ENCODE measurements at regions not wholly inside any gene's neighbourhood (a gene's known extent, or its start where the extent isn't known, plus 50 kb on each side); places are given as distances from the start of the nearest gene placed in this dataset.
"Not testable (repeated sequence)": the region's sequence is repeated elsewhere in the genome, so short reads cannot be mapped to it uniquely, and the experiment has no call there.

DNA sequence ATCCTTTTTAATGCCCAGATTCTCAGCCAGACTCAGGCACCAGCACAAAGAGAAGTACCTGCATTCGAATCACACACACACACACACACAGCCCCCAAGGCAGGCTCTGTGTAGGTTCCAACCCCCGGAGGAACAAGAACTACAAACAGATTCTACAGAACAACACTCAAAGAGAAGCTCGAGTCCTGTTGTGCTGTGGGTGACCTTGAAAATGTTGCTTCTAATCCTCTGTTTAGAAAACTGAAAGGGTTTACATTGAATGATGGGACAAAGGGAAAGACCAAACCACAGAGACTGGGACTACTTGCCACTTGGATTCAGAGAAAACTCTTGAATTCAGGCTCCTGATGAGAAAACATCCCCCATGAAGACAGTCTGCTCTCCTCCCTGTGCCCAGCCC lies 568.8 kb upstream of the C16orf82 start:
- DNase-seq (ENCODE audit: low read depth): no peak

DNA sequence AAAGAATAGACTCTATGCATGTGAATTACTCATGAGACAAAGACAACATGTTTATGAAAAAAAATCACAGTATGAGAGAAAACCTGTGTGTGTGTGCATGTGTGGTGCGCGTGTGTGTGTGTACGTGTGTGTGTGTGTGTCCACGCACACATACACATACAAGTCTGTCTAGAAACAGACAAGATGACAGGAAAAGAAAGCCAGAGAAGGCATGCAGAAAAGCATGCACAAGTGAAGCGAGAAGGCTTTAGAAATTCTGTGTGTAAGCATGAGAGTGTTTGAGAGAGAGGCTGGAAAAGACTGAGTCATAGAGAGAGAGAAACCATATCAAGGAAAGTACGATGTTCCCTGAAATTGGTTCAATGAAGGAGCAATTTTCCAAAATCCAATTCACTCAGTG lies 566.4 kb upstream of the C16orf82 start:
- no peak for DNase-seq (ENCODE audit: low read depth)

DNA sequence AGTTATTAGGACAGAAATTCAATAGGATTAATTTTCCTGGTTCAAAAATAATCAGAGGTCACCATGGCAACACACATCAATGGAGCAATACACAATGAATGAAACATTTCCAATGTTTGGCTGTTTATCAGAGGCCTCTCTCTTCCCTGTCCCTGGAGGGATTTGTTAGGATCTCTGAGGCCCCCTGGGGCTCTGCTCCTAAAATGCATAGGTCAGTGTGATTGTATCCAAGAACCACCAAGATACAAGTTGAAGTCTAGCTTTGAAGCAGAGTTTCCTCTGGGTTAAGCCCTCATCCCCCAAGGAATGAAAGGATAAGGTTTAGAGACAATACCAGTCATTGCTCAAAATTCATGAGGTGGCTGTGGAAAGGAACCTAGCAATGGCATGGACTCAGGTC lies 561.2 kb upstream of the C16orf82 start:
- DNase-seq (ENCODE audit: low read depth): no peak

DNA sequence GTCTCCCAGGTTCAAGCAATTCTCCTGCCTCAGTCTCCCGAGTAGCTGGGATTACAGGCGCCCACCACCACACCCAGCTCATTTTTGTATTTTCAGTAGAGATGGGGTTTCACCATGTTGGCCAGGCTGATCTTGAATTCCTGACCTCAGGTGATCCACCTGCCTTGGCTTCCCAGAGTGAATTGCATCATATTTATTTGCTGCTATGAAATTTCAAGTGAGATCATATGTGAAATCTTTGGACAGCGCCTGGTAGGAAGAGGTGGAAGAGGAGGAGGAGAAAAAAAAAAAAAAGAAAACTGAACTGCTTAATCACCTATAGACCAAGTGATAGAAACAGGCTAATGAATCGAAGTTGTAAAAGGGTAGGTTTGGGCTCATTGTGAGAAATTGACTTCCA lies 557.8 kb upstream of the C16orf82 start:
- not testable (repeated sequence) for DNase-seq (ENCODE audit: low read depth)

DNA sequence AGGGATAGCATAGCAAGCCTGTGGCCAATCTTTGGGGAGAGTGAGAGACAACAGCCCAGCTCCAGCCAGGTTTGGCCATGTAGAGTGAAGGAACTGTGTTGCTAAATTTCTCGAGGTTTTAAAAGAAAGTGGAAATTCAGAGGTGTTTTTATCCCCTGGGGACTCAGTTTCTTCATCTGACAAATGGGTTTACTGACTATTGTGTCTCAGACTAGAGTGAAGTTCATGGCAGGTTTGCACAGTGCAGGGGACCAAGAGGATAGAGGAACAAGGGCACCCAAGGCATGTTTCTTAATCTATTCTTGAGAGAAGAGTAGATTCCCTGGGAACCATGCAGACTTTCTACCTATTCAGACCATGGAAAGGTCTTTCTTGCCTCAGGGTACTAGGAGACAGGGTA lies 555.8 kb upstream of the C16orf82 start:
- DNase-seq (ENCODE audit: low read depth): no peak

DNA sequence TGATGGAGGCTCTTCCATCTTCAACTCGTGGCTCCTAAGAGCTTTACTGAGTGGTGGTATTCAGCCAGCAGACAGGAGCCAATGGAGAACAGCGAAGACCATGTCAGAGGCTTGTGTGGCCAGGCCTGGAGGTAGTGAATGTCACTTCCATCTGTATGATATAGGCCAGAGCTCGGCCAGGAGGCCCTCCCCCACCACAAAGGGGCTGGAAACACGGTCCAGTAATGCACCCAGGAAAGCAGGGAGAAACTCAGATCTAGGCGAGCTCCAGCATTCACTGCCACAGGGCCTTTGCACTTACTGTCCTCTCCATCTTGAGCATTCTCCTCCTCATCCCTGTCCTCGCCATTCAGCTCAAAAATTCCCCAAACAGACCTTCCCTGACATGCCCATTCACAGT lies 555.3 kb upstream of the C16orf82 start:
- no peak for DNase-seq (ENCODE audit: low read depth)

DNA sequence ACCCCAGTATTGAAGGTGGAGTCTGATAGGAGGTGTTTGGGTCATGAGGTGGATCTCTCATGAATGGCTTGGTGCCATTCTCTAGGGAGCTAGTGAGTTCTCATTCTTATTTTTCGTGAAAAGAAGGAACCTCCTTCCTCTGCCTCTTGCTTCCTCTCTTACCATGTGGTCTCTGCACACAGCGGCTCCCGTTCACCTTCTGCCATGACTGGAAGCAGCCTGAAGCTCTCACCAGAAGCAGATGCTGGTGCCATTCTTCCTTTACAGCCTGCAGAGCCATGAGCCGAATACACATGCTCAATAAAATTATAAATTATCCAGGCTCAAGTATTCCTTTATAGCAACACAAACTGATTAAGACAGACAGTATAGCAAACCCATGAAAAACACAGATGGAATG lies 545.1 kb upstream of the C16orf82 start:
- DNase-seq (ENCODE audit: low read depth): no peak

DNA sequence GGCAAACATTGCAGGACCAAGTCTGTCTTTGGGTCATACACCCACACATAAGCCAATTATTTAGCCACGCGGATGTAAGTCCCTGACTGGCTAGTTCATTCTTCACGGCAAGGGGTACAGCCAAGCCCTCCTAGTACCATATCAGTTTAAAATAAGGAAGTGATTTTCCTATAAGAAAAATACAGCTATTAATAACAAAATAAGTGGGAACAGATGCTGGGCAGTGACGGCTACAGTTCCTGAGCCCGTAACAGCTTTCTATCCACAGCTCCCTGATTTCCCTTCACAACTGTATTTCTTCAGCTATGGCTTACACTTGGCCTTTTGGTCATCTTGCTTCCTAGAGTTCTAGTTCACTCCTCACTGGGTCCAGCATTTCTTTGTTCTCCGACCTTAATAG lies 542.4 kb upstream of the C16orf82 start:
- no peak for DNase-seq (ENCODE audit: low read depth)

DNA sequence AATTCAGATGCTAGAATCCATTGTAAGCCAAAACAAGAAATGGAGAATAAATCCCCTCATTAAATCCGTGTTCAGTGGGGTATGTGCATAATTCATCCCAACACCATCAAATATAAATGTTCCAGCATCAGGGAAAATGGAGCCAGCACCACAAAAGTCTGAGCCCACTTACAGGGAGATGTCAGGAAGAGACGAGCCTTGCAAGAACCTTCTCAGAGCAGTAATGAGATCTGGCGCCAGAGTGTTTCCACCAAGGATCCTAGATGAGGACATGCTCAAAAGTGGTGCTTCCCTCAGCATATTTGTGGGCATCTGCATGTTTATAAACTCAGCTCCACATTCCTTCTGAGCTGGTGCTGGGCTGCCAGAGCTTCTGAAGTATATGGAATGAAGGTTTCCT lies 541.9 kb upstream of the C16orf82 start:
- DNase-seq (ENCODE audit: low read depth): no peak

DNA sequence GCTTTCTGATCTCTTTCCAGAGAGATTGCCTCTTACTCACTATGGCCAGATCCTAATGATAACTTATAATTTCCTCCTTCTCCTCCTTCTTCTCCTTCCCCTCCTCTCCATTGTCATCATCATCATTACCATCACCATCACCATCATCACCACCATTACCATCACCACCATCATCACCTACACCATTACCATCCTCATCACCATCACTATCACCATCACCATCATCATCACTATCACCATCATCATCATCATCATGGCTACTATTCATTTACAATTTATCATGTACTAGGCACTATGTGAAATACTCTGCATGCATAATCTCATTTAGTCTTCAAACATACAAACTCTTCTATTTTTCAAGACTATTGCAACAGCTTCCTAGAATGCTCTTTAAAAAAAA lies 540.9 kb upstream of the C16orf82 start:
- no peak for DNase-seq (ENCODE audit: low read depth)

DNA sequence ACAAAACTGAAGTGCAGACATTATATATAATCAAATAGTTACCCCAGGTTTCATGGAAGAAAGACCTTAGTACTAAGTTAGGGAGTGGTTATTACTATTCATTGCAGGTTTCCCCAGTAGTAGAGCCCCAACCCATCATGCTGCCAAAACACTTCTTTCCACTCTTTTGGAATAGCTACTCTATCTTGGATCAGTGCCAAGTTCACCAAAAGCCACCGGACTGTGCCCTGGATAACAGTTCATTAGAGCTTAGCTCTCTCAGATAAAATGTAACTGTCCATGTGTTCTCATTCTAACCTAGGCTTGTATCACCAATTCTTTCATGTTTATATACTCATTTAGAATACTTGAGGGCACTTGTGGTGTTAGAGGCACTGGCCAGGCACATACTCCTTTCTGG lies 540.1 kb upstream of the C16orf82 start:
- no peak for DNase-seq (ENCODE audit: low read depth)

DNA sequence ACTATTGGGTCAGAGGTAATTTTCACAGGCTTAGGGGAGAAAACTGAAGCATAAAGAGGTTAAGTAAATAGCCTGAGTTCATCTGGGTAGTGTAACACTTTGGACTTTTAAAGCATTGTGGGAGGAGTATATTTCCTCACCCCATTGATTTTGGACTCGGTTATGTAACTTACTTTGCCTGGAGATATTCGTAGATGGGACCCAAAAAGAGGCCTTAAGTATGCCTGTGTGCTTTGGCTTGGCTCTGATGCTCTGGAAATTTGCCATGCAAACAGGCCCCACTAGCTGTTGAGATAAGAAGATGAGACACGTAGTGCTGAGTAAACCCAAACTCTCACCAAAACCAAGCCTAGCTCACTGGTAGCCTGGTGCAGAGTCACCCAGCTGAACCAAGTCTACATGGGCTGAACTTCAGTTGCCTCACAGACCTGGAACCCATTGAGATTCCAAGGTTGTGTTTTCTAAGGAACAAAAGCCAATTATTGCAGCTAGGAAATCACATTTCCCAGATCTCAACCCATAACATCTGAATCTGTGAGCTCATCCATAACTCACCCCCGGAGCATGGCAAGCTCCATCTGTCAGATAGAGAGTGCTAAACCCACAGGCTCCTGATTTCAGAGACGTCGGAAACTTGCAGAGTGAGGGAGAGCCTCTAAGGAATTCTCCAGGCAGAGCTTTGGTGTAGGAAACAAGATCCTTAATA lies 536.0 kb upstream of the C16orf82 start:
- DNase-seq (ENCODE audit: low read depth): no peak

DNA sequence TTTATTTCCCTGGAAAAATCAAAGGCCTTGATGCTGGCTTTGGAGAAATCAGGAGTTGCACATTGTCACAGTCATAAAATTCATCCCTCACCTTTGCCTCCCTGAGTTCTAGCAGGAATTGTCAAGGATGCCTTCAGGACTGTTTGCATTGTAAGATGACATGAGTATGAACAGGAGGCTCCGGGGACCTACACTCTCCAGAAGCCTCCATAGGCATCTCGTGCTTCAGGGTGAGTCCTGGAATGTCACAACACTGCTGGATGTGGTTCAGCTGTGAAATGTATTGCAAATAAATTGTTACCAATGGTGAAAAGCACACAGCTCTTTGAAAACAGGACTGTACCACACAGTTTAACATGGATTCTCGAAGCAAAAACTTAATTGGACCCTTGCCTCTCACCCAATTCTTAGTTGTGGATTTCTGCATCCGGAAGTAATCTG lies 535.4 kb upstream of the C16orf82 start:
- DNase-seq (ENCODE audit: low read depth): no peak

DNA sequence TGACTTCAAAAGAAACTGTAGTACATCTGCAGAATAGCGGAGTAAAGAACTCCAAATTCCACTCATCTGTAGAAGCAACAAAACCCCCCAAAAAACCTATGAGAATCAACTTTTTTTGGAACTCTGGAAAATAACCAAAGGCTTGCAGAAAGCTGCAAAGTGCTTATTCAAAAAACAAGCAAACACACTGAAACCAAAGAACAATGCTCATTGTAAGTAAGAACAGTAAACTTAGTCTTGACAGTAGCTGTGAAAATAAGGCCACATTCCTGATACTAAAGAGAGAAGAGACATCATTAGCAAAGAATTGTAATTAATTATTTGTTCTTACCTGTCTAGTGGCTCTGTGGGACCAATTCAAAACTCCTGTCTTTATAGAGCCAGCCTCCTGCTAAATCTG lies 534.3 kb upstream of the C16orf82 start:
- no peak for DNase-seq (ENCODE audit: low read depth)

DNA sequence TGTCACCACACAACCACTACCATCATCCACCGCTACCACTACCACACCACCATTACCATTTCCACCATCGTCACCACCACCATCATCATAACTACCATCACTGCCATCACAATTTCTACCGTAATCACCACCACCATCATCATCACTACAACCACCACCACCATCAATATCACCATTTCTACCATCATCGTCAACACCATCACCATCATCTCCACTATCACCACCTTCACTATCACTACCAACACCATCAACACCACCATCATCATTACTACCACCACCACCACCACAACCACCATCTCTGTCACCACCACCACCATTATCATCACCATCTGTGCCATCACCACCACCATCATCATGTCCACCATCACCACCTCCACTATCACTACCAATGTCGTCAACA lies 524.5 kb upstream of the C16orf82 start:
- no peak for DNase-seq (ENCODE audit: low read depth)

DNA sequence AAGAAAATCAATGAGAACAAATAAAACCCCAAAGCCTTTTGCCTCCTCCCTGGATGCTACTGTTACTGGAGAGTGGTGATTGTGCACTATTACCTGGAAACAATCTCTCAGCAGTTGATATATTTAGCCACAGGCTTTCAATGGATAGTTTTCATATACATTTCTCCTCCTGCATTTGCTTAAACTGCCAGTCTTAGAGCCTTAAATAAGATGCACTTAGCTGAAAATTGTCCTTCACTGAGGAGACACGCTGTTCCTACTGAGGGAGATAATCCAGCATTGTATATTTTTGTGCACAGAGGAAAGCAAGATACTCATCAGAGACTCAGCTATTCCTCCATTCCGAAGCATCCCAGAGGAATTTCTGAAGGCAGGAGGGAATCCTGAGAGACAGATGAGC lies 520.2 kb upstream of the C16orf82 start:
- no peak for DNase-seq (ENCODE audit: low read depth)

DNA sequence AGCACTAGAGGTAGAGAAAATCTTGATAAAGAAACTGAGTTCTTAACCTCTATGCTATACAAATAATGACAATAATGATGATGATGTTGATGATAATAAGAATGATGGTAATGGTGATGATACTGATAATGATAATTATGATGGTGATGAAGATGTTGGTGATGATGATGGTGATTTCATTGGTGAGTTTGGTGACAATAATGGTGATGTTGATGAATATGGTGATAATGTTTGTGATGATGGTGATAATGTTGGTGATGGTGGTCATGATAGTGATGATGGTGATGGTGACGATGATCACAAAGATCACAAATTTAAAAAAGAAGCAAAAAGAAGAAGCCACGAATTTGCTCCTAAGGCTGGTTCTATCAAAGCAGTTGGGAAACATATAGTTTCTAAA lies 519.0 kb upstream of the C16orf82 start:
- no peak for DNase-seq (ENCODE audit: low read depth)

DNA sequence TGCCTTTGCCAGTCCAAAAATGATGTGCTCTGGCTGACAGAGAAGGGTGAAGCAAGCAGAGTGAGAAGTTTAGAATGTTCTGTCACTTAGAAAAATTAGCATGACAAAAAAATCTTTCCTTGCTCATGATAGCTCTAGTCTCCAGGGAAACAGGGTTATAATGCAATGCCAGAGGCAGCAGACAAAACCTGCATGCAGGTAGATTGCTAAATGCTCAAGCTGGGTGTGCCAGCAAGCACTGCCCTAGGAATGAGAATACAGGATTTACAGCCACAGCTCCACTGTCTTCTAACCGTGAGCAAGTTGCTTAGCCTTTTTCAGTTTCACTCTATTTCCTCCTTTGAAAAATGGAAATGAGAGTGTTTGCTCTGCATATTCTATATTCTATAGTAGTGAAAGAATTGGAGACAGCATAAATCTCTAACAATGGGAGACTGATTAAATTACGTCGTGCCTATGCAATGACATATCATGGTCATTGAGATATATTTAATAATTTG lies 516.6 kb upstream of the C16orf82 start:
- no peak for DNase-seq (ENCODE audit: low read depth)

DNA sequence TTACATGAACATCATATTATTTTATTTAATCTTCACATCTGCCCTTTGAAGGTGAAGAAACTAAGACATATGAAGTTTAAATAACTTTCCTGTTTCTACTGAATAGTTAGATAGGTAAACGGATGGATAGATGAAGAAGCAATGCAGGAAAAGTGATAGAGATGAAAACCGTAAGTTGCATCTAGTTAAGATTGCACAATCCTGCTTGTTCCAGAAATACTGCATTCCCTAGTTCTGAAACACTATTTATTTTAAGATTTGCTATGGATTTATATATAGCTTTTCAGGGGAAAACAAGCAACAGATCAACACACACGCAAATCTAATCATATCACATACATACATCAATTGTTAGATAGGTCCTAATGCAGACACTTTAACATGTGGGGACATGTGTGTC lies 512.7 kb upstream of the C16orf82 start:
- no peak for DNase-seq (ENCODE audit: low read depth)

DNA sequence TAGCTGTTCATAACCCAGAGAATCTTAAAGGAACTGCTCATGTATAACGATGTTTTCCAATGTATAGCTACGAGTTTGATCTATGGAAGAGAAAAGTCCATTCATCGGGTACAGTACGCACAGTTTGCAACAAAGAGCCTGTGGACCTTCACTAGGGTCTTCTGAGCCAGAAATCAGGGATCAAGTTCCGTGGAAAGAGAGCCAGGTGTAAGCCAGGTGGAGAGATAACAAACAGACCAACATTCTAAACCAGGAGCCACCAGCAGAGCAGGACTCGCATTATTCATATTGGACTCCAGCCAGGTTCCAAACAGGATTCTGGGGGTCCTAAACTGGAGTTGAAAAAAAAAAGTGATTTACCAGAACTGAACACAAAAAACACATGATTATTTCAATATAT lies 505.4 kb upstream of the C16orf82 start:
- DNase-seq (ENCODE audit: low read depth): no peak

DNA sequence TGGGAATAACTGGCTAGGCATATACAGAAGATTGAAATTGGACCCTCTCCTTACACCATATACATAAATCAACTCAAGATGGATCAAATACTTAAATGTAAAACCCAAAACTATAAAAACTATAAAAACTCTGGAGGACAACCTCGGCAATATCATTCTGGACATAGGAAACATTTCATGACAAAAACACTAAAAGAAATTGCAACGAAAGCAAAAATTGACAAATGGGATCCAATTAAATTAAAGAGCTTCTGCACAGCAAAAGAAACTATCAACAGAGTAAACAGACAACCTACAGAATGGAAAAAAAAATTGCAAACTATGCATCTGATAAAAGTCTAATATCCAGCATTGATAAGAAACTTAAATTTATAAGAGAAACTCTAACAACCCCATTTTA lies 503.7 kb upstream of the C16orf82 start:
- DNase-seq (ENCODE audit: low read depth): no peak

DNA sequence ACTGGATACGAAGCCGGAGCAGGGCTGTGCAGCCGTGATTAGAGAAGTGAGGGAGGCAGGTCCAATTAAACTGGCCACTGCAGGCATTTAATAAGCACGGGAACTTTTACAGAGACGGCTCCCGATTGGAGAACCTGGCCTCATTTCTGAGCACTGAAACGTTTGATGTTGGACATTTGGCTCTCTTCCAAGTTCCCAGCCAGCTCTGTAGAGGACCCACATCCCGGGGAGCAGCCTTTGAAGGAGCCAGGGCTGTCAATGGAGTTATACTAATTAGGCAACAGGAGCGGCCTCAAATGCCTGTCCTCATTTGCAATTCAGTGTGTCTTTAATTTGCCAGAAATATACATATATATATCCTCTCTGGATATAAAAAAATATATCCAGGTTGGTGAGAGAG lies 499.4 kb upstream of the C16orf82 start:
- no peak for DNase-seq (ENCODE audit: low read depth)

DNA sequence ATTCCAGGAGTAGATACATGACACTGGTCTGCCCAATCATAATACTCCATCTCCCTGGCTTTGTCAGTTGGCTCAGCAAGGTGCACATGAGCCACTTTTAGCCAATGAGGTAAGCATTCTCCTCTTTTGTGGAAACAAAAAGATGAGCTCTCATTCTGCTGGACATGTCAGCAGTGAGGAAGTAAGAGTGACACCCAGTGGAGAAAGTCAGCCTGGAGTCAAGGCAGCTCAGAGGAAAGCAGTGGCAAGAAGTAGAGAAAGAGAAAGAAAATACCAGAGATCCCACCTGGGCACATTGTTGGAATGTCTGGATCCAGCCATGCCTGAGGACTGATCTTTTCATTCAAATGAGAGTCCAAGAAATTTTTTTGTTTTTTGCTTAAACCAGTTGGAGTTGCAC lies 496.9 kb upstream of the C16orf82 start:
- no peak for DNase-seq (ENCODE audit: low read depth)

DNA sequence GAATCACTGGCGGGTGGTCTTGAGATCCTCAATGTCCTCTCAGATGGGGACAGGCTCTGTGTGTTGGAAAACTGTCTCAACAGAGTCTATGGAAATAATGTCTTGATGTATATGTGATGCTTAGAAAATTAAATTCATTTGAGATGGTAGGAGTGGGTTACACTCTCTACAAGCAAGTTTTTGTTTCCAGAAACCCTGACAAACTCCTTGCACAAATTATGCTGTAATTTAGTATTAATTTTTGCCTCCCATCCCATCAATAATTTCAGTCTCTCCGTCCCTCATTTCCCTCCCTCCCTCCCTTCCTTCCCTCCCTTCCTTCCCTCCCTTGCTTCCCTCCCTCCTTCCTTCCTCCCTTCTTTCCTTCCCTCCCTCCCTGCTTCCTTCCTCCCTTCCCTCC lies 488.0 kb upstream of the C16orf82 start:
- no peak for DNase-seq (ENCODE audit: low read depth)

Data from LHCN-M2 (cell line).